Stimulated activated naive CD4-positive, alpha-beta T cell (primary cell): ENCODE measurements at regions not wholly inside any gene's neighbourhood (a gene's known extent, or its start where the extent isn't known, plus 50 kb on each side); places are given as distances from the start of the nearest gene placed in this dataset.

Experiments
- DNase-seq, 6 experiments: peaks; one replicate each; lab custom pipeline; 2025; lab: John Stamatoyannopoulos, UW

DNA sequence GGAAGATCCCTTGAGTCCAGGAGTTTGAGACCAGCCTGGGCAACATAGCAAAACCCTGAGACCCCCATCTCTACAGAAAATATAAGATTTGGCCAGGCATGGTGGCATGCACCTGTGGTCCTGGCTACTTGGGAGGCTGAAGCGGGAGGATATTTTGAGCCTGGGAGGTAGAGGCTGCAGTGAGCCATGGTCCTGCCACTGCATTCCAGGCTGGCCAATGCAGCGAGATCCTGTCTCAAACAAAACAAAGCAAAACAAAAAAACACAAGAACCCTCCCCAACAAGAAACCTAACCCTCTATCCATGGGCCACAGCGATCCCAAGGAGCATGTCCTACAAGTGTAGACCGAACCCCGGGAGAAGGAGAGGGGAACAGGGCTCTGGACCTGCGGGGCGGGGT lies 133.3 kb downstream of the MGAT5B start:
- DNase-seq: no peak

GRCh38 chr17:77002103-77003045 lies 134.2 kb downstream of the MGAT5B start:
- peak in 1 of 6 experiments; percentile 2 for DNase-seq

- no peak for DNase-seq
Observed at GRCh38 chr17:77003699-77004098, 135.5 kb downstream of the MGAT5B start.

DNA sequence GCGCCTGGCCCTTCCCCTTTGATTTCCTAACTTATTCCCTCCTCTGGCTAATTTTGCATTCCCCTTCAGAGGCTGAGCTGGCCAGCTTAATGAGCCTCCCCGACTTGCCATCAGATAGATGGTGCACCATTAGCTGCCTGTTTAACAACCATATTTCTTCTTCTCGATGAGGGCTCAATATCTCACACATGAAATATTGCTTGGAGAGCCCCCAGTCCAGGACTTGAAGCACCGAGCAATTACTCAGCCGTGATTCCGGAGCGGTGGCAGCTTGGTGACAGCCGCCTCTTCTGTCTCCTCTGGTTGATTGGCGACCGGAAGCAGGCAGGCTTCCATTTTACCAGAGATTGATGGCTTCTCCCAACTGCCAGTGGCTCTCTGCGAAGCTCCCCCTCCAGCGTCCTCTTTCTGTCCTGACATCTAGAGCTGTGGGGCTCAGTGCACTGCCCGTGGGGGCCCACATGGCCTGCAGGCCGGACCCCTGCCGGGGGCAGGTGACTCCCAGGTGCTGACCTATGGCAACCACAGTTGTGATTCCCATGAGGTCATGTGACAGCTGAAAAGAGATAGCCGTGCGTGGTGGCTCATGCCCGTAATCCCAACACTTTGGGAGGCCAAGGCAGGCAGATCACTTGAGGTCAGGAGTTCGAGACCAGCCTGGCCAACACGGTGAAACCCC lies 133.7 kb upstream of the SEC14L1 start:
- DNase-seq: no peak

DNA sequence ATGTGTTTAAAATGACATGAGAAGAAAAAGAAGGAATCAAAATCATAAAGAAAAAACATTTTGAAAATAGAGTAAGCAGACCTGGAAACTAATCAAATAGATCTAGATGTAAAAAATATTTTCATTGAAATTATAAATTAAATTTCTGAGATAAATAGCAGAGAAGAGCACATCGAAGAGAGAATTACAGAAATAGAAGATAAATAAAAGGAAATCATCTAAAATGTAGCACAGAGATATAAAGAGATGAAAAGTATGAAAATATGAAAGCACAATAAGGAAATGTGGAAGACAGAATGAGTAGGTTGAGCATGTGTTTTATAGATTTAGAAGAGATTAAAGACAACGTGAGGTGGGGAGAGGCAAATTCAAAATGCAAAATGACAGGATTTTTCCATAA lies 130.9 kb upstream of the SEC14L1 start:
- DNase-seq: no peak

GRCh38 chr17:77010667-77011066 lies 130.1 kb upstream of the SEC14L1 start:
- no peak for DNase-seq

GRCh38 chr17:77011173-77012011 lies 129.4 kb upstream of the SEC14L1 start:
- peak in 4 of 6 experiments; percentile 7 to 56 (median 30) for DNase-seq

- no peak for DNase-seq
Observed at GRCh38 chr17:77018504-77018903, 122.3 kb upstream of the SEC14L1 start.

- DNase-seq: no peak
Observed at GRCh38 chr17:77019893-77020379, 120.8 kb upstream of the SEC14L1 start.

GRCh38 chr17:77020973-77021372 lies 119.8 kb upstream of the SEC14L1 start:
- no peak for DNase-seq

- no peak for DNase-seq
Observed at GRCh38 chr17:77022766-77023165, 118.0 kb upstream of the SEC14L1 start.

GRCh38 chr17:77025781-77026180 lies 115.0 kb upstream of the SEC14L1 start:
- no peak for DNase-seq

- no peak for DNase-seq
Observed at GRCh38 chr17:77027271-77027889, 113.4 kb upstream of the SEC14L1 start.

GRCh38 chr17:77028900-77029299 lies 111.9 kb upstream of the SEC14L1 start:
- DNase-seq: no peak

- no peak for DNase-seq
Observed at GRCh38 chr17:77032929-77033328, 107.8 kb upstream of the SEC14L1 start.

DNA sequence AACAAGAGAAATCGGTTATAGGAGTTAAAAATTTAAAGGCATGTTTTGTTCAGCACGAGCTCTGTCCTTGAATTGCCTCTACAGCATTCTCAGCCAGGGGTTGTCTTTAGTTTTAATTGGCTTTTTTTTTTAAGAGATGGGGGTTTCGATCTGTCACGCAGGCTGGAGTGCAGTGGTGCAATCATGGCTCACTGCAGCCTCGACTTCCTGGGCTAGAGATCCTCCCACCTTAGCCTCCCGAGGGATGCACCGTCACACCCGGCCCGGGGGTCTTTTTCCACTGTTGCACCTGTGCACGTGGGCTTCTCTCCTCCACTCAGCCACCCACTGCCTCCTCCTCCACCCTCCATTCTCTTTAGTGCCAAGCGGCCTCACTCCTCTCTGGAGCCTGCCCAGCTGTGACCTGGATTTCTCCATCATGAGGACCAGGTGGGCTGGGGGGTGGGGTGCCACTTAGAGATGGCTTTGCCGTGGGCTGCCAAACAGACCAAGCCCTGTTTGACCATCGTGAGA lies 106.8 kb upstream of the SEC14L1 start:
- no peak for DNase-seq

DNA sequence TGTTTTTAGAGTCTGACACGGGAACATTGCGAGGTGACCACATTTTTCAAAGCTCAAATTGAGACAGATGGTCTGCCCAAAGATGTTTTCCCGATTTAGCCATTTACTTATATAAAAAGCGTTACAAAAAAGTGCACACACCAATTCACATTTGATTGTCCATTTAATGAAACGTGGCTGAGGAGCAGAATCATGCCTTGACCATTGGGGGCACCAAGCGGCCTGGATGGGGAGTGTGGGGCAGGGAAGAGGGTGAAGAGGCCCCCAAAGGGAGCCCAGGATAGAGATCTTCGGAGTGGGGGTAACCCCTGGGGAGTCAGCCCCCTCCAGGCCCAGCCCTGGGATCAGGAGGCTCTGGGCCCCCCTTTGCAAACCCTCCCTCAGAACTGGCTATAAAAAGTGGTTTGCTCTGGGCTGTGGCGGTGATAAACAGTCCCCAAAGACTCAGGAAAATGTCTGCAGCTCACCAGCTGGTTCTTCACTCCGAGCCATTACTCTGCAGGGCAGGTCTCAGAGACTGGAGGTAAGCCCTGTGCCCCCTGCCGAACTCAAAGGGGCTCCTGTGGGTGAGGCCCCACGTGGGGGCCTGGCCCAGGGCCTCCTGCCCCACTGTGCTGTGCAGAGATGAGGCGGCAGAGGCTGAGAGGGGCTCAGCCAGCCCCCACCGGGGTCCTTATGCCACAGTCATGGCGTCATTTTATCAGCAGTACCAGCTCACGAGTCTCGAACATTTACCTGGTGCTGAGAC lies 105.9 kb upstream of the SEC14L1 start:
- no peak for DNase-seq

DNA sequence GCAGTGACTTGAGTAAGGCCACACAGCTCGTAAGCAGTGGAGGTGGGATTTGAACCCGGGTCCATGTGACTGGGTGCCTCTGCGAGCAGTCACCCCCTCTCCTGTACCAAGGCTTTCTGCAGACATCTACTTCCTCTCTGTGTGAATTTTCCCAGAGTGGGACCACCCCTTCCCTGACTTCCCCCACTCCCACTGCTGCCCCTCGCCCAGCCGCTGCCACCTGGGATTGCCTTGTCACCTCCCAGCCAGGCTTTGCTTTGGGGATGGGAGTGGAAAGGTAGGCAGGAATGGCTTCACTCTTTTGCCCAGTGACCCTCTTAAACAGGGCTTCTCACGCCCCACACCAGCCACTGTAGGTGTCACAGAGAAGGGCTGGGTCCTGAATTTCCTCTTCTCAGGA lies 105.2 kb upstream of the SEC14L1 start:
- no peak for DNase-seq

DNA sequence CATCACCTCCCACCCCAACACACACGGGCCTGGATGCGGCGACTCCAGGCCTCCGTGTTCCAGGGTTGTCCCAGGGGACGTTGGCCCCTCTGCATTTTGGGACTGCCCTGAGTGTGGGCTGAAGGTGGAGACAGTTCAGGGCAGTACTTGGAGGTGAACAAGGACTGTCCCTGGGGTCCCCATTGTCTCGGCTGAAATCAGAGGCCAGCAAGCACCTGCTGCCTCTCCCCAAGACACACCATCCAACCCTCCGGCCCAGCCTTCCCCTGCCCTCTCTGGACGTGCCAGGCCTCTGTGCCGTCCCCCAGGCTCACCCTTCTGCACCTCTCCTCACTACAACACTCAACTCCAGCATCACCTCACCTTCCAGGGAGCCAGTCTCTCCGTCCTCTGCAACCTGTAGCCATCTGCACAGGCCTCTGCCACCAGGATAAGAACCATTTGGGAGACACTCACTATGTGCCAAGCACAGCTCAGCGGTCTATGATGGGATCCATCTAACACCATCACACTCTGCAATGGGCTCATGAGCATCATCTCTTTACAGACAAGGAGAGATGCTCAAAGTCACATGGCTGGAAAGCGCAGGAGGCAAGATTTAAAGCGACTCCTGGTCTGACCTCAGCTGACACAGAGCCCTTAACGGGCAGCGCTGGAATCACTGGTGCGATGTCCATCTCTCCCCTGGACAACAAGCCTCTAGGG lies 104.5 kb upstream of the SEC14L1 start:
- DNase-seq: no peak

GRCh38 chr17:77036841-77037381 lies 103.9 kb upstream of the SEC14L1 start:
- no peak for DNase-seq
